ENCODE measurements at regions not wholly inside any gene's neighbourhood (a gene's known extent, or its start where the extent isn't known, plus 50 kb on each side); places are given as distances from the start of the nearest gene placed in this dataset.

DNA sequence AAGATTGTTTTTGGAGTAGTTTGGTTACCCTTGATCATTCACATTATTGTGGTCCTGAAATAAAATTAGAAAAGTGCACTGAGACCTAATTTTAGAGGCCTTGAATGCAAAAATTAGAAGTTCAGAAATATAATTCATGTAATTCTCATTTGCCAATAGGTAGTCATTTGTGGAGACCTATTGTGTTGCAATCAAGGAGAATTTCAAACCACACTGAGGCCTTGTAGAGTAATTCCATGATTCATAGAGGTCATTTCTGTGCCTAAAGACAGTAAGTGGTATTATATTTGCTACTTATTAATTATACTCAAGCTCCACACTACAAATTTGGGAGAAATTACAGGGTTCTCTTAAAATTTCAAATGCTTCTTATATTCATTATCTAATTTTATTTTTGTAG is 946.8 kb upstream of the POT1 start:
- H3K9me3 ChIP-seq (ENCODE audit: control extremely low read depth in 1 of 5, control insufficient read depth in 4 of 5, insufficient read depth in 2 of 5, low read depth in 1 of 5, low read length in 4 of 5), result peaks cover 0 to 2% (median 0%) of the 10 kb centered on the region in 5 experiments
- no peaks in the 10 kb centered on the region for H3K36me3 ChIP-seq (ENCODE audit: control insufficient read depth in 4 of 4, insufficient read depth in 4 of 4, low read length in 3 of 4)
- DNase-seq, result no peak
- no peak overlapping the region for H3K4me3 ChIP-seq (ENCODE audit: control insufficient read depth in 1 of 7, extremely low read depth in 1 of 7, insufficient read depth in 4 of 7, low read depth in 2 of 7, low read length in 6 of 7)
- no peaks in the 10 kb centered on the region for H3K27me3 ChIP-seq (replicated peaks in 2 of 5; ENCODE audit: control insufficient read depth in 4 of 5, insufficient read depth in 5 of 5, low read length in 4 of 5)
- ChIA-PET CTCF (no interaction called here), POLR2A (no interaction called here)
- no peak overlapping the region for H3K27ac ChIP-seq (ENCODE audit: insufficient read depth in 1 of 2, low read depth in 1 of 2, low read length in 2 of 2, poor library complexity in 1 of 2, severe bottlenecking in 2 of 2)
- H3K4me1 ChIP-seq (ENCODE audit: control extremely low read depth in 1 of 4, control insufficient read depth in 4 of 4, insufficient read depth in 4 of 4, low read length in 3 of 4), result no peaks in the 10 kb centered on the region

DNA sequence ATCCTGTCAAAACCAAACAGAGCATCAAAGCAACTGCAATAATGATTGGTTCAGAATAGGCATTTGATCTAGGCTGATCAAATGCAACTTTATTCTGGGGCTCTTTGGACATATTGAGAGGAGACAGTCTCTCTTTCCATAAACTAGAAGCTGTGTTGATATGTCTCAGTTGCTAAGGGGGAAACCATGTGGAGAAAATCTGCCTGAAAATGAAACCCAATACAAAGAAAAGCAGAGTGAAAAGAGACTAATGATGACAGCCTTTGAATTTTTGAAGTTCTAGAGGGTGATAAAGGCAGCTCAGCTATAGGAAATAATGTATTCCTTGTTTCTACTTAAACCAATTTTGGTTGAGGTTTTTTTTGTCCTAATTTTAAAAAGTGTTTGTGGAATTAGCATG is 941.8 kb upstream of the POT1 start:
- no peak for DNase-seq
- H3K27me3 ChIP-seq (replicated peaks in 2 of 5; ENCODE audit: control insufficient read depth in 4 of 5, insufficient read depth in 5 of 5, low read length in 4 of 5), result no peaks in the 10 kb centered on the region
- no peaks in the 10 kb centered on the region for H3K36me3 ChIP-seq (ENCODE audit: control insufficient read depth in 4 of 4, insufficient read depth in 4 of 4, low read length in 3 of 4)
- peaks cover 0 to 2% (median 0%) of the 10 kb centered on the region in 5 experiments for H3K9me3 ChIP-seq (ENCODE audit: control extremely low read depth in 1 of 5, control insufficient read depth in 4 of 5, insufficient read depth in 2 of 5, low read depth in 1 of 5, low read length in 4 of 5)
- no peak overlapping the region for H3K4me3 ChIP-seq (ENCODE audit: control insufficient read depth in 1 of 7, extremely low read depth in 1 of 7, insufficient read depth in 4 of 7, low read depth in 2 of 7, low read length in 6 of 7)
- ChIA-PET CTCF (no interaction called here), POLR2A (no interaction called here)
- H3K4me1 ChIP-seq (ENCODE audit: control extremely low read depth in 1 of 4, control insufficient read depth in 4 of 4, insufficient read depth in 4 of 4, low read length in 3 of 4), result no peaks in the 10 kb centered on the region
- no peak overlapping the region for H3K27ac ChIP-seq (ENCODE audit: insufficient read depth in 1 of 2, low read depth in 1 of 2, low read length in 2 of 2, poor library complexity in 1 of 2, severe bottlenecking in 2 of 2)

DNA sequence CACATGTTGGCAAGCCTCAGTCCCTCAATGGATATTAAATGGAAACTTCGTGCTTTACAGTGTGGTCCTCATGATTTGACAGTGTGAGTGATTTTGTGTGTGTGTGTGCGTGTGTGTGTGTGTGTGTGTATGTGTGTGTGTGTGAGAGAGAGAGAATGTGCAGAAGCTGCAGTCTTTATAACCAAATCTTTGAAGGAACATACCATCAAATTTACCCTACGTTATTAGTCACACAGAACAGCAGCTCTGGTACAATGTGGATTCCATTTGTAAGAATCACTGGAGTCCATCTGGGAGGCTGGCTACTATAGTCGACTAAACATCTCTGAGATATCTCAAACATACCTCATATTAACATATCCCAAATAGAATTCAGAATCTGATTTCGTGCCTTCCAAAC is 928.0 kb upstream of the POT1 start:
- no peaks in the 10 kb centered on the region for H3K27me3 ChIP-seq (replicated peaks in 2 of 5; ENCODE audit: control insufficient read depth in 4 of 5, insufficient read depth in 5 of 5, low read length in 4 of 5)
- ChIA-PET CTCF (no interaction called here), POLR2A (no interaction called here)
- H3K4me1 ChIP-seq (ENCODE audit: control extremely low read depth in 1 of 4, control insufficient read depth in 4 of 4, insufficient read depth in 4 of 4, low read length in 3 of 4), result no peaks in the 10 kb centered on the region
- DNase-seq, result no peak
- H3K9me3 ChIP-seq (ENCODE audit: control extremely low read depth in 1 of 5, control insufficient read depth in 4 of 5, insufficient read depth in 2 of 5, low read depth in 1 of 5, low read length in 4 of 5), result no peaks in the 10 kb centered on the region
- 96% methylated on average over 3 of the region's 5 CpGs for WGBS (ENCODE audit: insufficient coverage)
- no peaks in the 10 kb centered on the region for H3K36me3 ChIP-seq (ENCODE audit: control insufficient read depth in 4 of 4, insufficient read depth in 4 of 4, low read length in 3 of 4)
- H3K27ac ChIP-seq (ENCODE audit: insufficient read depth in 1 of 2, low read depth in 1 of 2, low read length in 2 of 2, poor library complexity in 1 of 2, severe bottlenecking in 2 of 2), result no peak overlapping the region
- H3K4me3 ChIP-seq (ENCODE audit: control insufficient read depth in 1 of 7, extremely low read depth in 1 of 7, insufficient read depth in 4 of 7, low read depth in 2 of 7, low read length in 6 of 7), result no peak overlapping the region

DNA sequence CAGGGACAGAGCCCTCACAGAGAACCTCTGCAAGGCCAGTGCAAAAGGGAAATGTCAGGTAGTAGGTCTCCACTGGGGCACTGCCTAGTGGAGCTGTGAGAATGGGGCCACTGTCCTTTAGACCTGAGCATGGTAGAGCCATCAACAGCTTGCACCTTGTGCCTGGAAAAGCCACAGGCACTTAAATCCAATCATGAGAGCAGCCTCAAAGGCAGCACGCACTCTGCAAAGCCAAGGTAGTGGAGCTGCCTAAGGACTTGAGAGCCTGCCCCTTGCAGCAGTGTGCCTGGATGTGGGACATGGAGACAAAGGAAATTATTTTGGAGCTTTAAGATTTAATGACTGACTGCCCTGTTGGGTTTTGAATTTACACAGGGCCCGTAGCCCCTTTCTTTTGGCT is 918.5 kb upstream of the POT1 start:
- ChIA-PET CTCF (no interaction called here), POLR2A (no interaction called here)
- no peaks in the 10 kb centered on the region for H3K27me3 ChIP-seq (replicated peaks in 2 of 5; ENCODE audit: control insufficient read depth in 4 of 5, insufficient read depth in 5 of 5, low read length in 4 of 5)
- no peak overlapping the region for H3K4me3 ChIP-seq (ENCODE audit: control insufficient read depth in 1 of 7, extremely low read depth in 1 of 7, insufficient read depth in 4 of 7, low read depth in 2 of 7, low read length in 6 of 7)
- DNase-seq, result no peak
- H3K9me3 ChIP-seq (ENCODE audit: control extremely low read depth in 1 of 5, control insufficient read depth in 4 of 5, insufficient read depth in 2 of 5, low read depth in 1 of 5, low read length in 4 of 5), result peaks cover 0 to 4% (median 0%) of the 10 kb centered on the region in 5 experiments
- WGBS (ENCODE audit: insufficient coverage), result 100% methylated on average over 1 of the region's 2 CpGs
- no peaks in the 10 kb centered on the region for H3K4me1 ChIP-seq (ENCODE audit: control extremely low read depth in 1 of 4, control insufficient read depth in 4 of 4, insufficient read depth in 4 of 4, low read length in 3 of 4)
- no peaks in the 10 kb centered on the region for H3K36me3 ChIP-seq (ENCODE audit: control insufficient read depth in 4 of 4, insufficient read depth in 4 of 4, low read length in 3 of 4)
- H3K27ac ChIP-seq (ENCODE audit: insufficient read depth in 1 of 2, low read depth in 1 of 2, low read length in 2 of 2, poor library complexity in 1 of 2, severe bottlenecking in 2 of 2), result no peak overlapping the region

DNA sequence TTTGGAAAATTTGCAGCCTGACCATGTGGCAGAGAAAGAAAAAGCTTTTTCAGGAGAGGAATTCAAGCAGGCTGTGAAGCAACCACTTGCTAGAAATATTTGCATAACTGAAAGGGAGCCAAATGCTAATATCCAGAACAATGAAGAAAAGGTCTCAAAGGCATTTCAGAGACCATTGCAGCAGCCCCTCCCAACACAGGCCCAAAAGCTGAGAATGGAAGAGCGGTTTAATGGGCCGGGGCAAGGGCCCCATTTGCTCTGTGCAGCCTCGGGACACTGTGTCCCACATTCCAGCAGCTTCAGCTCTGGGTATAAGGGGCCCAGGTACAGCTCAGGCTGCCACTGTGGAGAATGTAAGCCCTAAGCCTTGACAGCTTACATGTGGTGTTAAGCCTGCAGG is 918.1 kb upstream of the POT1 start:
- no peaks in the 10 kb centered on the region for H3K4me1 ChIP-seq (ENCODE audit: control extremely low read depth in 1 of 4, control insufficient read depth in 4 of 4, insufficient read depth in 4 of 4, low read length in 3 of 4)
- WGBS (ENCODE audit: insufficient coverage), result 87% methylated on average over 3 of the region's 3 CpGs
- no peaks in the 10 kb centered on the region for H3K27me3 ChIP-seq (replicated peaks in 2 of 5; ENCODE audit: control insufficient read depth in 4 of 5, insufficient read depth in 5 of 5, low read length in 4 of 5)
- H3K27ac ChIP-seq (ENCODE audit: insufficient read depth in 1 of 2, low read depth in 1 of 2, low read length in 2 of 2, poor library complexity in 1 of 2, severe bottlenecking in 2 of 2), result no peak overlapping the region
- ChIA-PET POLR2A (no interaction called here), CTCF (no interaction called here)
- no peak for DNase-seq
- H3K9me3 ChIP-seq (ENCODE audit: control extremely low read depth in 1 of 5, control insufficient read depth in 4 of 5, insufficient read depth in 2 of 5, low read depth in 1 of 5, low read length in 4 of 5), result peaks cover 0 to 4% (median 0%) of the 10 kb centered on the region in 5 experiments
- no peaks in the 10 kb centered on the region for H3K36me3 ChIP-seq (ENCODE audit: control insufficient read depth in 4 of 4, insufficient read depth in 4 of 4, low read length in 3 of 4)
- H3K4me3 ChIP-seq (ENCODE audit: control insufficient read depth in 1 of 7, extremely low read depth in 1 of 7, insufficient read depth in 4 of 7, low read depth in 2 of 7, low read length in 6 of 7), result no peak overlapping the region

DNA sequence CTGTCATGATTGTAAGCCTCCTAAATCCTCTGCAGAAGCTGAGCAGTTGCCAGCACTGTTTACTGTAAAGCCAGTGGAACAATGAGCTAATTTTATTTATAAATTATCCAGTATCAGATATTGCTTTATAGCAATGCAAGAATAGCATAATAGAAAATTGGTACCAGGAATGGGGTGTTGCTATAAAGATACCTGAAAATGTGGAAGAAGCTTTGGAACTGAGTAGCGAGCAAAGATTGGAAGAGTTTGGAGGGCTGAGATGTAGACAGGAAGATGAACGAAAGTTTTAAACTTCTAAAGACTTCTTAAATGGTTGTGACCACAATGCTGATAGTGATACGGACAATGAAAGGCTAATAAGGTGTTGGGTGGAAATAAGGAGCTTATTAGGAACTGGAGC is 917.4 kb upstream of the POT1 start:
- CTCF ChIA-PET, result no interaction called here
- H3K4me1 ChIP-seq (ENCODE audit: control extremely low read depth in 1 of 4, control insufficient read depth in 4 of 4, insufficient read depth in 4 of 4, low read length in 3 of 4), result no peaks in the 10 kb centered on the region
- DNase-seq, result no peak
- POLR2A ChIA-PET, result no interaction called here
- 93% methylated on average over 3 of the region's 3 CpGs for WGBS (ENCODE audit: insufficient coverage)
- H3K9me3 ChIP-seq (ENCODE audit: control extremely low read depth in 1 of 5, control insufficient read depth in 4 of 5, insufficient read depth in 2 of 5, low read depth in 1 of 5, low read length in 4 of 5), result peaks cover 0 to 4% (median 0%) of the 10 kb centered on the region in 5 experiments
- no peaks in the 10 kb centered on the region for H3K36me3 ChIP-seq (ENCODE audit: control insufficient read depth in 4 of 4, insufficient read depth in 4 of 4, low read length in 3 of 4)
- no peaks in the 10 kb centered on the region for H3K27me3 ChIP-seq (replicated peaks in 2 of 5; ENCODE audit: control insufficient read depth in 4 of 5, insufficient read depth in 5 of 5, low read length in 4 of 5)
- no peak overlapping the region for H3K27ac ChIP-seq (ENCODE audit: insufficient read depth in 1 of 2, low read depth in 1 of 2, low read length in 2 of 2, poor library complexity in 1 of 2, severe bottlenecking in 2 of 2)
- H3K4me3 ChIP-seq (ENCODE audit: control insufficient read depth in 1 of 7, extremely low read depth in 1 of 7, insufficient read depth in 4 of 7, low read depth in 2 of 7, low read length in 6 of 7), result no peak overlapping the region

DNA sequence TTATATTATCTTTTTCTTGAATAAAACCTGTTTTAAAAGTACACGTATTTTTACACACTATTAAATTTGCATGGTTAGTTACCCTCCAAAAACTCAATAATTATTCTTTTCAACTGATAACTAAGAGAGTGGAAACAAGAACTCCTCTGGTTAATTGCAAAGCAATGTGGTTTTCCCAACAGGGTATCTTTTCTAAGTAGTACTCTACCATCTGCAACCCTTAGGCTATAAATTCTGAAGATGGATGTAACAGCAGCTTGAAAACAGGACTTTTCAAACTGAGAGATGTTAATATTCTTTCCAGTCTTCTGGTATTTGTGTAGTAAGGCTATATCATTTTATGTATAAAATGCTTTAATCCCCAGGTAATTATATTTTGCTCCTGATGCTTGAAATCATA is 916.1 kb upstream of the POT1 start:
- Histone ChIP-seq H3K27ac (ENCODE audit: insufficient read depth in 1 of 2, low read depth in 1 of 2, low read length in 2 of 2, poor library complexity in 1 of 2, severe bottlenecking in 2 of 2) (no peak overlapping the region), H3K4me3 (ENCODE audit: control insufficient read depth in 1 of 7, extremely low read depth in 1 of 7, insufficient read depth in 4 of 7, low read depth in 2 of 7, low read length in 6 of 7) (no peak overlapping the region), H3K36me3 (ENCODE audit: control insufficient read depth in 4 of 4, insufficient read depth in 4 of 4, low read length in 3 of 4) (no peaks in the 10 kb centered on the region), H3K9me3 (ENCODE audit: control extremely low read depth in 1 of 5, control insufficient read depth in 4 of 5, insufficient read depth in 2 of 5, low read depth in 1 of 5, low read length in 4 of 5) (peaks cover 0 to 4% (median 0%) of the 10 kb centered on the region in 5 experiments), H3K27me3 (replicated peaks in 2 of 5; ENCODE audit: control insufficient read depth in 4 of 5, insufficient read depth in 5 of 5, low read length in 4 of 5) (no peaks in the 10 kb centered on the region), H3K4me1 (ENCODE audit: control extremely low read depth in 1 of 4, control insufficient read depth in 4 of 4, insufficient read depth in 4 of 4, low read length in 3 of 4) (no peaks in the 10 kb centered on the region)
- no CpG with 5 or more reads among the region's 1 CpG for WGBS (ENCODE audit: insufficient coverage)
- CTCF ChIA-PET, result no interaction called here
- DNase-seq, result no peak
- POLR2A ChIA-PET, result no interaction called here

DNA sequence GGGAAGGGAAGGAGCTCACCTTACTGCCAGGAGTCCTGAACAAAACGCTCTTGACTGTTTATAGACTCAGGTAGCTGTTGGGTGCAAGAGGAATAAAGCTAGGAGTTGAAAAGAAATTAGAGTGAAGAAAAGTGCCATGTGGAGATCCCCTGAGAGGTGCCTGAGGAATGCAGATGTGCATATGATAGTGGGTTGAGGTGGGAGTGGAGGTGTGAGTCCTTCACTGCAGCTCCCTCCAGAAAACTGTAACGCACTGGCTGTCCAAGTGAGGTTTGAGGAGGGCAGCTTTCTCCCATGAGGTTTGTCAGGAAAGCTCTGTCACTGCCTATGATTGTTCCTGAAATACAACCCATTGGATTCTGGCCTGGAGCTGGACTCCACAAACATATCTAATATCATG is 904.8 kb upstream of the POT1 start:
- H3K36me3 ChIP-seq (ENCODE audit: control insufficient read depth in 4 of 4, insufficient read depth in 4 of 4, low read length in 3 of 4), result no peaks in the 10 kb centered on the region
- ChIA-PET CTCF (no interaction called here), POLR2A (no interaction called here)
- H3K4me1 ChIP-seq (ENCODE audit: control extremely low read depth in 1 of 4, control insufficient read depth in 4 of 4, insufficient read depth in 4 of 4, low read length in 3 of 4), result no peaks in the 10 kb centered on the region
- H3K27me3 ChIP-seq (replicated peaks in 2 of 5; ENCODE audit: control insufficient read depth in 4 of 5, insufficient read depth in 5 of 5, low read length in 4 of 5), result no peaks in the 10 kb centered on the region
- H3K9me3 ChIP-seq (ENCODE audit: control extremely low read depth in 1 of 5, control insufficient read depth in 4 of 5, insufficient read depth in 2 of 5, low read depth in 1 of 5, low read length in 4 of 5), result peaks cover 0 to 3% (median 0%) of the 10 kb centered on the region in 5 experiments
- no peak overlapping the region for H3K4me3 ChIP-seq (ENCODE audit: control insufficient read depth in 1 of 7, extremely low read depth in 1 of 7, insufficient read depth in 4 of 7, low read depth in 2 of 7, low read length in 6 of 7)
- no peak for DNase-seq
- no peak overlapping the region for H3K27ac ChIP-seq (ENCODE audit: insufficient read depth in 1 of 2, low read depth in 1 of 2, low read length in 2 of 2, poor library complexity in 1 of 2, severe bottlenecking in 2 of 2)
- WGBS (ENCODE audit: insufficient coverage), result 89% methylated on average over 1 of the region's 2 CpGs
